Liver (tissue), 3 donors: ENCODE measurements at regions not wholly inside any gene's neighbourhood (a gene's known extent, or its start where the extent isn't known, plus 50 kb on each side); places are given as distances from the start of the nearest gene placed in this dataset.

Experiments used
- CTCF ChIP-seq: fragments of 150-350 bp; IDR thresholded peaks from 2 replicates; pipeline ENCODE4 v1.5.1; 2017; ENCODE audit warnings: improper control_type of control experiment, low read depth, low read length; ENCODE audit not compliant: missing input control
- EGR1 ChIP-seq, 2 donors: IDR thresholded peaks; 2 replicates each; pipeline ENCODE4 v1.6.1; 2016 to 2018; ENCODE audit warnings: antibody characterized with exemption in 2 of 2, low read depth in 2 of 2
- GABPA ChIP-seq, 2 donors: IDR thresholded peaks in 1 of 2; conservative IDR thresholded peaks in 1 of 2; 2 replicates each; pipeline ENCODE4 v1.6.1; 2016; ENCODE audit warnings: antibody characterized with exemption in 2 of 2, mild to moderate bottlenecking in 1 of 2, moderate library complexity in 1 of 2
- JUND ChIP-seq, 2 donors: IDR thresholded peaks; 2 replicates each; pipeline ENCODE4 v1.6.1; 2016; ENCODE audit warnings: antibody characterized with exemption in 2 of 2
- MAX ChIP-seq: IDR thresholded peaks from 2 replicates; pipeline ENCODE4 v1.6.1; 2016; ENCODE audit warnings: antibody characterized with exemption
- RAD21 ChIP-seq, 2 donors: IDR thresholded peaks; 2 replicates each; pipeline ENCODE4 v1.6.1; 2016; ENCODE audit warnings: antibody characterized with exemption in 2 of 2, mild to moderate bottlenecking in 2 of 2
- REST ChIP-seq: IDR thresholded peaks from 2 replicates; pipeline ENCODE4 v1.6.1; 2016; ENCODE audit warnings: antibody characterized with exemption, mild to moderate bottlenecking
- RXRA ChIP-seq, 2 donors: IDR thresholded peaks; 2 replicates each; pipeline ENCODE4 v1.6.1; 2017 to 2018; ENCODE audit warnings: antibody characterized with exemption in 2 of 2, mild to moderate bottlenecking in 1 of 2
- SP1 ChIP-seq: IDR thresholded peaks from 2 replicates; pipeline ENCODE4 v1.6.1; 2018; ENCODE audit warnings: antibody characterized with exemption, mild to moderate bottlenecking
- TAF1 ChIP-seq: conservative IDR thresholded peaks from 2 replicates; pipeline ENCODE4 v1.6.1; 2016; ENCODE audit warnings: antibody characterized with exemption, mild to moderate bottlenecking
- ZBTB33 ChIP-seq: IDR thresholded peaks from 2 replicates; pipeline ENCODE4 v1.6.1; 2016; ENCODE audit warnings: antibody characterized with exemption
- donor health status: healthy.
- donor health status: healthy.

- TF ChIP-seq CTCF, result no peak
- TF ChIP-seq JUND (IDR thresholded peaks at IDR 0.05), result no peak
- no peak for TF ChIP-seq SP1
- TF ChIP-seq TAF1, result no peak
- no peak for TF ChIP-seq EGR1 (IDR thresholded peaks at IDR 0.05; ENCODE audit: low read depth in 2 of 2)
- no peak for TF ChIP-seq ZBTB33
- TF ChIP-seq RAD21 (IDR thresholded peaks at IDR 0.05), result no peak
- TF ChIP-seq RXRA (IDR thresholded peaks at IDR 0.05), result no peak
- no peak for TF ChIP-seq REST
- TF ChIP-seq MAX, result no peak
- TF ChIP-seq GABPA (IDR thresholded peaks at IDR 0.05 in 1 of 2, conservative IDR thresholded peaks at IDR 0.05 in 1 of 2), result no peak
These were observed 250.5 kb upstream of the PCDH15 start for GRCh38 chr10:55051515-55051914.
